GM23248 (cell line): ENCODE measurements at regions not wholly inside any gene's neighbourhood (a gene's known extent, or its start where the extent isn't known, plus 50 kb on each side); places are given as distances from the start of the nearest gene placed in this dataset.

ENCODE experiments used
- DNase-seq: peaks from one replicate; pipeline ENCODE4 v3.0.0-alpha.2; 2015
- H2AFZ ChIP-seq: fragments of 200-600 bp; sonication (generic); 2 replicates; pipeline ENCODE4 v1.6.1; 2016; ENCODE audit warnings: antibody characterized with exemption
- H3F3A ChIP-seq: fragments of 200-600 bp; sonication (generic); 2 replicates; pipeline ENCODE4 v1.6.1; 2016; ENCODE audit warnings: mild to moderate bottlenecking, antibody characterized with exemption, mixed run types; ENCODE audit not compliant: insufficient read depth
- H3K27ac ChIP-seq: fragments of 200-600 bp; sonication (generic); 2 replicates; pipeline ENCODE4 v1.5.1; 2016; ENCODE audit warnings: mild to moderate bottlenecking
- H3K27me3 ChIP-seq: fragments of 200-600 bp; sonication (generic); replicated peaks from 2 replicates; pipeline ENCODE4 v1.6.1; 2016; ENCODE audit warnings: mild to moderate bottlenecking; ENCODE audit not compliant: insufficient read depth
- H3K36me3 ChIP-seq: fragments of 200-600 bp; sonication (generic); 2 replicates; pipeline ENCODE4 v1.6.1; 2016; ENCODE audit warnings: low read depth, mild to moderate bottlenecking
- H3K4me1 ChIP-seq: fragments of 200-600 bp; sonication (generic); 2 replicates; pipeline ENCODE4 v1.6.1; 2016; ENCODE audit warnings: mild to moderate bottlenecking; ENCODE audit not compliant: insufficient read depth
- H3K4me2 ChIP-seq: fragments of 200-600 bp; sonication (generic); one replicate; pipeline ENCODE4 v1.6.1; 2016; ENCODE audit warnings: mild to moderate bottlenecking; ENCODE audit not compliant: unreplicated experiment
- H3K4me3 ChIP-seq: fragments of 200-600 bp; sonication (generic); 2 replicates; pipeline ENCODE4 v1.5.1; 2016; ENCODE audit warnings: mild to moderate bottlenecking
- H3K79me2 ChIP-seq: fragments of 200-600 bp; sonication (generic); 2 replicates; pipeline ENCODE4 v1.6.1; 2016; ENCODE audit warnings: mild to moderate bottlenecking; ENCODE audit not compliant: insufficient read depth
- H3K9ac ChIP-seq: fragments of 200-600 bp; sonication (generic); 2 replicates; pipeline ENCODE4 v1.6.1; 2016; ENCODE audit warnings: mild to moderate bottlenecking
- H3K9me2 ChIP-seq: fragments of 200-600 bp; sonication (generic); 2 replicates; pipeline ENCODE4 v1.6.1; 2016; ENCODE audit warnings: mixed run types, mild to moderate bottlenecking, moderate library complexity; ENCODE audit not compliant: insufficient read depth
- H3K9me3 ChIP-seq: fragments of 200-600 bp; sonication (generic); one replicate; pipeline ENCODE4 v1.6.1; 2017; ENCODE audit warnings: low read depth
- H4K20me1 ChIP-seq: fragments of 200-600 bp; sonication (generic); 2 replicates; pipeline ENCODE4 v1.6.0; 2016; ENCODE audit not compliant: insufficient read depth
- EZH2 ChIP-seq: fragments of 200-600 bp; sonication (generic); IDR thresholded peaks from 2 replicates; pipeline ENCODE4 v1.6.1; 2018; ENCODE audit warnings: antibody characterized with exemption, mild to moderate bottlenecking; ENCODE audit not compliant: insufficient read depth, poor library complexity, severe bottlenecking
- EZH2phosphoT487 ChIP-seq: fragments of 200-600 bp; sonication (generic); IDR thresholded peaks from 2 replicates; pipeline ENCODE4 v1.6.1; 2018; ENCODE audit warnings: antibody characterized with exemption, moderate library complexity, mild to moderate bottlenecking, low read depth; ENCODE audit not compliant: insufficient read depth
- WGBS, 2 experiments: methylation state at CpG; one replicate each; pipeline ENCODE4 v1.1.6; 2015 to 2017; ENCODE audit warnings: low lambda C conversion rate in 2 of 2, low coverage in 1 of 2; ENCODE audit errors: missing lambda C conversion rate in 2 of 2; 5-methylcytosine and 5-hydroxymethylcytosine counted together
- in situ Hi-C: fragments of 300-500 bp; cut with MboI; formaldehyde crosslinking; loops from 2 replicates; pipeline ENCODE4 v1.15.0; 2020

DNA sequence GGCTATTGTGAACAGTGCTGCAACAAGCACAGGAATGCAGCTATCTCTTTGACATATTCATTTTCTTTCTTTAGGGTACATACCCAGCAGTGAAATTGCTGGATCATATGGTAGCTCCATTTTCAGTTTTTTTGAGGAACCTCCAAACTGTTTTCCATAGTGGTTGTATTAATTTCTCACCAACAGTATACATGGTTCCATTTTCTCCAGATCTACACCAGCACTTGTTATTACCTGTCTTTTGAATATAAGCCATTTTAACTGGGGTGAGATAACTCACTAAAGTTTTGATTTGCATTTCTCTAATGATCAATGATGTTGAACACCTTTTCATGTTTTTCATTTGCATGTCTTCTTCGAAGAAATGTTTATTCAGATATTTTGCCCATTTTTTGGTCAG, 241.1 kb upstream of the AGTR2 start:
- H3K79me2 ChIP-seq, result no peaks in the 10 kb centered on the region
- no peaks in the 10 kb centered on the region for H3F3A ChIP-seq
- in situ Hi-C loops, result no loop called here
- no peak overlapping the region for H3K4me3 ChIP-seq
- DNase-seq, result no peak
- H3K4me1 ChIP-seq, result no peaks in the 10 kb centered on the region
- TF ChIP-seq EZH2 (no peak), EZH2phosphoT487 (no peak)
- H3K9me3 ChIP-seq, result no peaks in the 10 kb centered on the region
- no peaks in the 10 kb centered on the region for H4K20me1 ChIP-seq
- no peak overlapping the region for H3K4me2 ChIP-seq
- no peaks in the 10 kb centered on the region for H3K27me3 ChIP-seq
- no peak overlapping the region for H3K27ac ChIP-seq
- WGBS, 2 experiments, result 89 to 90% methylated on average over 1 of the region's 1 CpG
- H3K9ac ChIP-seq, result no peak overlapping the region
- no peak overlapping the region for H2AFZ ChIP-seq
- H3K9me2 ChIP-seq, result no peaks in the 10 kb centered on the region
- H3K36me3 ChIP-seq, result no peaks in the 10 kb centered on the region

DNA sequence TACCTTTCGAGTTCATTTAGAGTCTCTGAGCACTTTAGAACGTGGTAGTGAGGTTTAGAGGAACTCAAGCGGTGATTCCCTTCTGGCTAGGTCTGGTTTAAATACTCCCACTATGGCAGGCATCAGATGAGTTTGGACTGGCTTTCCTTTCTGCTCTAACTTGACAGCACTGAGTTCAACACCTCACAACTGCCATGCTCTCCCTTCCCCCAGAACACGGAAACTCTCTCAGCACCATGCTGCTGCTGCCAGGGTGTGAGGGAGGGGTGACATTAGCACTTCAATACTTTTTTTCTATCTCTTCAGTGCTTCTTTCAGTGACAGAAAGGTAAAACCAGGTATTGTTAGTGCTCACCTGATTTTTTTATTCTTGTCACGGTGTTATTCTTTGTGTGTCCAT, 234.5 kb upstream of the AGTR2 start:
- no peaks in the 10 kb centered on the region for H3K27me3 ChIP-seq
- 94 to 95% methylated on average over 2 to 5 of the region's 5 CpGs for WGBS, 2 experiments
- in situ Hi-C loops, result no loop called here
- no peak overlapping the region for H3K4me3 ChIP-seq
- H2AFZ ChIP-seq, result no peak overlapping the region
- DNase-seq, result no peak
- H3F3A ChIP-seq, result no peaks in the 10 kb centered on the region
- no peaks in the 10 kb centered on the region for H4K20me1 ChIP-seq
- H3K36me3 ChIP-seq, result no peaks in the 10 kb centered on the region
- H3K4me2 ChIP-seq, result no peak overlapping the region
- H3K4me1 ChIP-seq, result no peaks in the 10 kb centered on the region
- H3K27ac ChIP-seq, result no peak overlapping the region
- H3K9me2 ChIP-seq, result no peaks in the 10 kb centered on the region
- no peak overlapping the region for H3K9ac ChIP-seq
- TF ChIP-seq EZH2 (no peak), EZH2phosphoT487 (no peak)
- no peaks in the 10 kb centered on the region for H3K9me3 ChIP-seq
- H3K79me2 ChIP-seq, result no peaks in the 10 kb centered on the region

DNA sequence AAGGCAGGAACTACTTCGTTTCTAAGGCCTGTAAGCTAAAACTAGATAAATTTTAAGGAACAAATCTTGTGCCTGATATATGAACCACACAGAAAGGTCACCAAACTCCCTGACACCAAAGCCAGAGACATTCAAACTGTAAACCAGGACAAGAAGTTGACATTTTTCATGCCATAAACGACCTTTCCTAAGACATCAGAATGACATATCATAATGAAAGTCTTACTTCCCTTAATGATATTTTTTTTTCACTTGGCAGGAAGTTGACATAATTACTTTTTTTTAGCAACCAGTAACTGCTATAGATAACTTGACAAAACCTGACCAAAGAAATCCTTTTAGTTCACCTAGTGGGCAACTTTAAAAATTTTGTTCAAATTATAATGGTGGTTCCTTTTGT, 231.5 kb upstream of the AGTR2 start:
- H3K27me3 ChIP-seq, result no peaks in the 10 kb centered on the region

DNA sequence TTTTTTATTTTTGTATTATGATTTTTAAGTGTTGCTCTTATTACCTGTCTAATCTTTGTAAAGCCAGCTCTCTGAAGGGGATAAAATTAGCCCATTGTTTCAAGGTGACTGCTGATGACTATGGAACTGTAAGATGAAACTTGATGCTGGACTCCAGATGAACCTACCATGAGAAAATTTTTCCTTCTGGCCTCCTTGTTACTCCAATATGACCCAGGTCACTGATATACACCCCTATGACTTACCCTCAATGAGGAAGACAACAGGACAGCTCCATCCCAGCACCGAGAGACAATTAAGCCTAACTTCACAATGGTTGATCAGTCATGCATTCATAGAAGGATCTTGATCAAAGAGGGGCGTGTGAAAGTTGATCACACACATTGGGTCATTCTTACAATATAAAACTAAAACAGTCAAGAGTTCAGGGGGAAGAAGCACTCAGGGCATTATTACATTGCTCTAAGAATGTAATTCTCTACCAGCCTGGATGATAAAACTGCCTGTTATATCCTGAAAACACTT, 230.8 kb upstream of the AGTR2 start:
- no peak for DNase-seq
- in situ Hi-C loops, result no loop called here
- no peak overlapping the region for H3K4me2 ChIP-seq
- H3K4me3 ChIP-seq, result no peak overlapping the region
- no peaks in the 10 kb centered on the region for H4K20me1 ChIP-seq
- TF ChIP-seq EZH2 (no peak), EZH2phosphoT487 (no peak)
- H3K9ac ChIP-seq, result no peak overlapping the region
- H3K36me3 ChIP-seq, result no peaks in the 10 kb centered on the region
- H3F3A ChIP-seq, result no peaks in the 10 kb centered on the region
- no peaks in the 10 kb centered on the region for H3K79me2 ChIP-seq
- no peaks in the 10 kb centered on the region for H3K27me3 ChIP-seq
- H3K9me3 ChIP-seq, result no peaks in the 10 kb centered on the region
- H3K9me2 ChIP-seq, result no peaks in the 10 kb centered on the region
- H2AFZ ChIP-seq, result no peak overlapping the region
- H3K4me1 ChIP-seq, result no peaks in the 10 kb centered on the region
- H3K27ac ChIP-seq, result no peak overlapping the region
- 88 to 94% methylated on average over 2 of the region's 2 CpGs for WGBS, 2 experiments

More for the DNA sequence above, 231.5 kb upstream of the AGTR2 start:
- no peaks in the 10 kb centered on the region for H3K4me1 ChIP-seq
- no peaks in the 10 kb centered on the region for H3K9me3 ChIP-seq
- H4K20me1 ChIP-seq, result no peaks in the 10 kb centered on the region
- WGBS, 2 experiments, result 82 to 94% methylated on average over 2 of the region's 2 CpGs
- H3K9me2 ChIP-seq, result no peaks in the 10 kb centered on the region
- H3K36me3 ChIP-seq, result no peaks in the 10 kb centered on the region
- H3K4me2 ChIP-seq, result no peak overlapping the region
- TF ChIP-seq EZH2 (no peak), EZH2phosphoT487 (no peak)
- no peak for DNase-seq
- no peaks in the 10 kb centered on the region for H3K79me2 ChIP-seq
- no peak overlapping the region for H3K9ac ChIP-seq
- H2AFZ ChIP-seq, result no peak overlapping the region
- no peak overlapping the region for H3K4me3 ChIP-seq
- H3K27ac ChIP-seq, result no peak overlapping the region
- in situ Hi-C loops, result no loop called here
- no peaks in the 10 kb centered on the region for H3F3A ChIP-seq

DNA sequence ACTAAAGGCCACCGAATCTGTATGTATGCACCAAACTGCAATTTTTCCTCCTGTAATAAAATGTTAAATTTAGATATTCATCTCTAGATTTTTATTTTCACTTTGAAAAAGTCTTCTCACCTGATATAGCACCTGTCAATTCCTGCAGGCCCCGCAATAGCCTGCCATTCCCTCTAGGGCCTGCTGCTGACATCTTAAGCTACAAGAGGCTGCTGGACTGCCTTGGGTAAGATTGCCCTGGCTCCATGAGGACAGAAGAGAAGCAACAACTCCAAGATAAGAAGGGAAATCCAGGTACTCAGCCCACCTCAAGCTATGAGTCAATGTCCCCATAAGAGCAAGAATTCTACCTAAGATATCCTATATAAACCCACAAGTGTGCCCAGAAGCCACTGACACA, 230.2 kb upstream of the AGTR2 start:
- Histone ChIP-seq H3K27ac (no peak overlapping the region), H3K27me3 (no peaks in the 10 kb centered on the region), H4K20me1 (no peaks in the 10 kb centered on the region), H3K9me2 (no peaks in the 10 kb centered on the region), H3K9ac (no peak overlapping the region), H3K79me2 (no peaks in the 10 kb centered on the region), H3K9me3 (no peaks in the 10 kb centered on the region), H3F3A (no peaks in the 10 kb centered on the region), H2AFZ (no peak overlapping the region), H3K4me3 (no peak overlapping the region), H3K4me1 (no peaks in the 10 kb centered on the region), H3K36me3 (no peaks in the 10 kb centered on the region), H3K4me2 (no peak overlapping the region)
- 91 to 92% methylated on average over 1 to 2 of the region's 2 CpGs for WGBS, 2 experiments
- TF ChIP-seq EZH2phosphoT487, result no peak
- no peak for TF ChIP-seq EZH2
- DNase-seq, result no peak
- in situ Hi-C loops, result no loop called here
